HG03354 (cell line): ENCODE measurements at regions not wholly inside any gene's neighbourhood (a gene's known extent, or its start where the extent isn't known, plus 50 kb on each side); places are given as distances from the start of the nearest gene placed in this dataset.

Experiments
- ATAC-seq: cut with Tn5 transposase; IDR thresholded peaks from one replicate; pipeline ENCODE4 v1.9.1; 2021; ENCODE audit warnings: mild to moderate bottlenecking; ENCODE audit not compliant: unreplicated experiment, poor library complexity, severe bottlenecking

DNA sequence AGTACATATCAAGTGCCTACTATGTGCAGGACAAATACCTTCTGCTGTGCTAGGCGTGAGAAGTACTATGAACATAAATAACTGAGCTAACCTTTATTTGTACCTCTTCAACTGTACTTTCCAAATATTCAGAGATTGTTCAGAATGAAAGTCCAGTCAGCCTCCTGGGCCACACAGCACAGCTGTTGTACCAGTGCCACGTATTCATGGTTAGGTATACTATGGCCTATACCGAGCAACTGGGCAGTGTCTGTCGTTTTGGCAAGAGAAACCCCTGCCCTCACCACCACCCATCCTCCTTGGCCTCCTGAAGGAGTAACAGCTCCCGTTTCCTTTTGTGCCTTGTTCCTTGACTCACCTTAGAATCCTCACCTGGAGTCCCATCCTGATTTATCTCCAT is 53.0 kb downstream of the RASSF10 start:
- no peak for ATAC-seq

DNA sequence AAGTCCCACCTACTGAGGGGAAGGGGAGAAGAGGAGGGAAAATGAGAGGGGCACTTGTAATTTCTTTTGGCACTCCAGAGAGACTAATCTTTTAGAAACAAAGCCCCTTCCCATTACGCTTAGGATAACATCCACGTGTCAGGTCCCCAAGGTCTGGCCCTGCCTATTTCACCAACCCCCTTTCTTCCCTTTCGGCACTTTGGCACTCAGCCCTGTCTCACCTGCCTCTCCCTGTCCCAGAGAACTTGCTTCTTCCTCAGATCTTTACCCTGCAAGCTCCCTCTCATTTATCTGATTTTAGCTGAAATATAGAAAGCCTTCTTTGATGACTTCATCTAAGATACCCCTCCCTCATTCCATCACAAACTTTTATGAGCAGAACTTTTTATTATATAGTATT is 55.5 kb downstream of the RASSF10 start:
- no peak for ATAC-seq

DNA sequence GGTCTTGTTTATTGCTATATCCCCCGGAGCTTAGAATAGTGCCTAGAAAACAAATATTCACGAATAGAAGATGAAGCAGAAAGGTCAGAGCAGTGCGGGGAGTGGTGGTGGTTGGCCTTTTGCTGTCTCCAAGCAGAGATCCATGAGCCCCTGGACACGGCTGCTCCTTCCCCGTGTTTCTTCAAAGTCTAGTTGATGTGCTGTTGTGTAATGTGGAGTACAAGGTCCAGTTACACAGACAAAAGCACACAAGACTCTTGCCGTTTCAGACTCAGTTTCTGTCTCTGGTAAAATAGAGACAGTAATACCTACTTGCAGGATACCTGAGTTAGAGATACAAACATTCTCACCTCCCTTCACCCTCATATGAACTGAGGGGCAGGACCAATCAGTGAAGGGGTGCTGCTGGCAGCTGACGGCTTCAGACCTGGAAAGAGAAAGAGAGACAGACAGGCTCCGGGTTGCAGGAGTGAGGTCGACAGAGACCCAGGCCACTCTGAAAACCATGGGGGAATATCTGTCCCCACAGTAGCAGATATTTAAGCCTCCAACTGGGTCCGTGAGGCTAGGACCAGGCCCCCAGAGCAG is 56.2 kb downstream of the RASSF10 start:
- no peak for ATAC-seq

DNA sequence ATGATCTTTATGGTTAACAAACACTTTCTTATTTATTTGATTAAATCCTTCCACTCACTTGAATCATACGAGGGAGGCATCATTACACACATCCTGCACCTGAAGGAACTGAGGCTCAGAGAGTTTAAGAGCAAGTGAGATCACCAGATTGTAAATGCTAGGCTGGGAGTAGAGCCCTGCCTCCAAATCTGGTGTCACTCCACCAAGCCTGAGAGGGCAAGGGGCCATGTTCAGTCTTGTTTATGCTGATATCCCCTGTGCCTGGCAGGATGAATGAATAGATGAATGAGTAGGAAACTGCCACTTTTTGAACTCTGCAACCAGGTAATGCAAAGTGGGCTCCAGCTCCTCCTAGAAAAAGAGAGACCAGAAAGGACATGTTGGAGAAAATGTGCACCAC is 59.1 kb downstream of the RASSF10 start:
- ATAC-seq: no peak

DNA sequence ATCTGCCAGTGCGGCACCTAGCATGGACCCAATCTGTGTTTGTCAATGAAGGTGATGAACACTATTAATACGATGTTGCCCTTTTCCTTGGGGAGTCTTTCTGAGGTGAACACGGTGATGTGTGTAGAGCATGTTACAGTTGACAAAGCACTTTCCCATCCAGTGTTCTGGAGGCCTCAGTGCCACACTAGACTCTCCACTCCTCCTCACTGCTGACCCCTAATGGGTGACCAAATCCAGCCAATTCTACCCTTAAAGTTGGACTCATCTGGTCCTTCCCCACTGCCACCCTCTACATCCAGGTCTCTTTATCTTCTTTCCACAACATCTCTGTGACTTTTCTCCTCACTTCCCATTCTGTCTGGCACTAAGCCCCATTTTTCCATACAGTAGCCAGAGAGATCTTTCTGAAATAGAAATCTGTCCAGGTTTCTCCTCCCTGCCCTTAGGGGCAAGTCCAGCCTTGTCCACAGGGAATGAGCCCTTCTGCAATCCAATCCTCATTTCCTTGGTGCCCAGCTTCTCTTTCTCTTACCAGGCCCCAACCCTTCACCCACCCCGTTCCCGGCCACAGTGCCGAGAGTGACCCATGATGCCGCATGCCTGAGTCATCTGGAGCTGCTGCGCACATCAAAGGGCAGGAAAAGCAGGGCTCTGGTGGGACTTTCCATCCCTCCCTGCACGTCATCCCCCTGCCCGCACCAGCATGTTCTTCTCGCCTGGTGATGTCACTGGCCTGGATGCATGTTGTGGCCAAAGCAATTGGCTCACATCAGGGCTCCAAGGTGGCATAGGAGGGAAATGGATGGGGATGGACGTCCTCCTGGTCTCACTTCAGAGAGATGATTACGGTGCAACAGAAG is 64.2 kb downstream of the RASSF10 start:
- ATAC-seq: no peak

DNA sequence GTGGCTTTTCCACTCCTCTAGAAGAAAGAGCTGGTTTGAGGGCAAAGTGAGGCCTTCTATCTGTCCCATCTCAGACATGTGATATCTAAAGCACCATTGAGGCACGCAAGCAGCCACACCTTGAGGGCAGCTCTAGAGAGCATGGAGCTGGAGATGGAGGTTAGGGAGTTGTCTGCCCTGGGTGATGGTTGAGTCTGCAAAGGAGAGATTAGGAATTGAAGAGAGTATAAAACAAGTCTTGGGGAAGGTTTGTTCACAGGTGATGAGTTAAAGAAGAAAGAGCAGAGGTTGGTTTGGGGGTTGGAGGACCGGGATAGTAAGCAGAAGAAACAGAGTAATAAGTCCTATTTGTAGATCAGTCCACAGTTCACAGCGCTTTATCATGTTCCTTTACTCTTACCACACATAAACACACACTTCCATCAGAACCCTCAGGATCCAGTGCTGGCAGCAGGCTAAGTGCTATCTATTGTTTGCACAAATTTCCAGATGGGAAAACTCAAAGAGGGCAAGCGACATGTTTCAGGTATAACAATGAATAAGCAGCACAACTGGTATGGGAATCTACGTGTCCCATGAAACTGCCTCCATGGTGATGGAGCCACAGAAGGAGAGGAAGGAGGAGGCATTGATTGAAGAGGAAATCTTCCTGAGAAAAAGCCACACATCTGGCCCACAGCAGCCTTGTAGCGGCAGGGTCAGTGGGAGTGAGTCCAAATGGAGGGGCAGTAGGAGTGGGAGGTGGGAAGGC is 65.8 kb downstream of the RASSF10 start:
- ATAC-seq: no peak

DNA sequence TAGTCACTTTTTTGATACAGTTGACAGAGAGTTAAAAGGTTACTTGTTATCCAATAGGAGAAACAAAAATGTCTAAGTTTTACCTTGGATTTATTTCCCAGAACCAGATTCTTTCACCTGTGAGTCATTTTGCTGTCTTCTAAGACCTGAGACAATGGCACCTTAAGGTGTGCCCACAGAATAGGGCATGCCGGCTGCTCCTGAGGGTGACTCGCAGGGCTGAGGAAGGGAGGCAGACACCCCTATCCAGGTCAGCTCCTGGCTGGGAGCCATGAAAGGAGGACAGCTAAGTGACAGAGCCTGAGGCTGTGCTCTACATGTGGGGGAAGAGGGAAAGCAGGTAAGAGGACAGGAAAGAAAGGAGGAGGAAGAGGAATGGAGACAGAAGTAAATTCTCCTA is 67.8 kb downstream of the RASSF10 start:
- no peak for ATAC-seq

DNA sequence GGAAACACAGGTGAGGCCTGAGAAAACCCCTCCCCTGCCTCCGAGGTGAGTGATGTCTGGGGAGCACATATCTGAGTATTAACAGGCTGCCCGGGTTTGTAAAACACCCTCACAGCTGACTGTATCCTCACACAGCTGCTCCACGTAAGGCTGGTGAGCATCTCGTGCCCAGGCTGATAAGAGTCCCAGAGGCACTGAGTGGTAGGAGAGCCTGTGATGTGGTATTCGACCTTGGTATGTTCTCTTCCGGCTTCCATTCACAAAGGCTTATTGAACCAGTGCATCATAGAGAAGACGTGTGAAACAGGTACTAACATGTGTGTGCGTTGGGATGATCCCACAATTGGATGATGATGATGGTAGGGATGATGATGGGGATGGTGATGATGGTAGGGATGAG is 71.7 kb downstream of the RASSF10 start:
- no peak for ATAC-seq

DNA sequence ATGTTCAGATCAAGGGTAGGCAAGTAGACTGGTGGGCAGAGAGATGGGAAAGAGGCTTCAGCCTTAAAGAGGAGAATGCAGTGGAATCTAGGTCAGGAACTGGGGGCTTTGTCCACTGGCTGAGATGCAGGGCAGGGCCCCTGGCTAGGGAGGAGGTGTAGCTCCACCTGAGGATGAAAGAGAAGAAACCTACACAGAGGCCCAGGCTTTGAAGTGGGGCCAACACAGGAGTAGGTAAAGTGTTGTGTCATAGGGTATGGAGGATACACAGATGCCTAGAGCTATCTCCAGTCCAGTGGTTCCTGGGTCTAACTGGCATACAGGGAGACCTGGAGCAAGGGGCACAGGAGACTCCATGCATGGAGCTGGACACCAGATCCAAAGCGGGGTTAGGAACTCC is 73.5 kb downstream of the RASSF10 start:
- ATAC-seq: no peak

DNA sequence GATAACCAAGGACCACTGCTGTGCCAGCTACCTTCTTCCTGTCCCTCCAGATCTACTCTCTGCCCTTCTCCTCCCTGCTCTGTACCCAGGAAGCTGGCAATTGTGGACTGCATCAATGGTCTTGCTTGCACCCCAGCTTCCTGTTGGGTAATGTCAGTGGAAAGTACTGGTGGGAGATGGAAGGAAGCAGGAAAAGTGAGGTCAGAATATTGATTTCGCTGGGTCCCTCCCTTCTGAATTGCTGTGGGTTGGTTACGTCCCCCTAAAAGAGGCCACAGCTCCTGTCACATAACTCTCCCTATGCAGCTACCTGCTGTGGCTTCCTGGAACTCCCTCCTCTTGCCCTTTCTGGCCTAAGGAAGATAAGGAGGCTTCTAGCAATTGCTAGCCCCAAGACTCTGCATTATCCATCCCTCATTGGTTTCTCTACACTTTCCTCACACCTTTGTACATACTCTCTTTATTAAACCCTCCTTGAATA is 81.2 kb downstream of the RASSF10 start:
- ATAC-seq: no peak

DNA sequence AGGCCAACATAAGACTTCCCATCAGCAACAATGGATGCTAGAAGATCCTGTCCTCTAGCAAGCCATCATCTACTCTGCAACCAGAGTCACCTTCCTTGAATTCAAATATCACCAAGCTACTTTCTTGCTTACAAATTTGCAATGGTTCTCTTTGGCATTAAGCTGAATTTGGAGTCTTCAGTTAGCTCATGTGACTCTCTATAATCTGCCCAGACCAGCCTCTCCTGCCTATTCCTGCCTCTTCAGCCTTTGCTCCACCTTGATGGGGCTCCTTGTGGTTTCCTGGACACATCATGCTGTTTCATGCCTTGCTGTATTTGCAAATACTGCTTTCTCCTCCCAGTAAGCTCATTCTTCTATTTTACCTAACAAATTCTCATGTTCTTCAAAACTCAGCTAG is 82.3 kb downstream of the RASSF10 start:
- no peak for ATAC-seq

DNA sequence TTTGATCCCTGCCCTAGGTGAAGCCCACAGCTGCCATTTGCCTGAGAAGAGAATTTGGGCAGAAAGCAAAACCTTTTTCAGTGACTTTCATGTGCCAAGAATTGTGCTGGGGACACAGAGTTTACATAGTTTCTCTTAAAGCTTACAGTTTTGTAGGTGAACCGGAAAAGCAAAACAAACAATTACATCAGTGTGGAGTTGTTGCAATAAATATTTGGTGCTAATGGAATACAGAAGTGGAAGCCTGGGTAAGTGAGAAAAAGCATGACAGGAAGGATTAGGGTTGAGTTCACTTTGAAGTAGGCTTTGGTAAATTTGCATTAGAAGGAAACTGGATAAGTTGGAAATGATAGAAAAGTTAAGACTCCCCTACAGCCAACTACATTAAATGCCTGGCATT is 82.7 kb downstream of the RASSF10 start:
- ATAC-seq: no peak

DNA sequence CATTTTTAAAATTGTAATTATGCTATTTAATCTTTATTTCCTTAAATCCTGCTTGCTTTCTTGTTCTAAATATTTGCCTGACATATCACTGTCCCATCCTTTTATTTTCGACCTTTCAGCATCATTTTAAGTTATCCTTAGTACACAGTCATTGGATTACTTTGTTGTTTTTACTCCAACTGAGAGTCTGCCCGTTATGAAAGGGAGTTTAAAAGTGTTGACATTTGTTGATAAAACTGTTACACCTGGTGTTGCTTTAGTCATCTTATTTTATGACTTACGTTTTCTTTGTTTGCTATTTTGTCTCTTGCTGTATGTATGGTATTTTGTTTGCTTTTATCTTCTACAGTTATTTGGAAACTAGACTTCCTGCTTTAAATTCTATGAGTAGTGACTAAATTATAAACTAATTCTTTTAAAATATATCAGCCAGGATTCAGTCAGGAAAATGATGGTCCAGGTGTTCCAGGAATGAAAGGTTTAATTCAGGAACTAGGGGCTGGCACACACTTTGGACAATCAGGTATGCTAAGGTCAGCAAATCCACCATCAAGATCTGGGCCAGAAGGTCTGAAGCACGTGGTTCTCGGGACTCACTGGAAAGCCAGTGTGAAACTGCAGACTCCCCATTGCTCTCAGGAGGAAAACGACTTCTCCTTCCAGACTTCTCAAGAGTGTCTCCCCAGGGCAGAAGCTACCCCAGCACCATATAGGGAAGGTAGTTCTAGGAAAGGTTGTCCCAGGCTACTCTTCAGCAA is 86.0 kb downstream of the RASSF10 start:
- no peak for ATAC-seq

DNA sequence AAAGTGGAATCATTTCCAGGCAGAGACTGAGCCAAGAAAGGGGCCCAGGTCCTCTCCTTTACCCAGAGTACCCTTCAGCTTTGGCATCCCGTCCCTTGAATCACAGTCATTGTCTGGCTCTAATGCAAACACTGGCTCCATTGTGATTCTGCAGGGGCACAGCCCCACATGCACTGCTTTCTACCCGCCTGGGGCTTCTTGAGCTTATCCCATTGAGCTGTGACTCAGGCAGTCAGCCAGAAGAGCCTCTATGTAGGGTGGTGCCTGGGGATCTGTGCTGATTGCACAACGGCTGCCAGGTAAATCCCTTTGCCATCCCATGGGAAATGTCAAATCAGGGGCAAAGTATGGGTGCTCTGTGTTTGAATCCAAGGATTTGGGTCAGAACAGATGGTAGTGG is 88.9 kb downstream of the RASSF10 start:
- no peak for ATAC-seq

DNA sequence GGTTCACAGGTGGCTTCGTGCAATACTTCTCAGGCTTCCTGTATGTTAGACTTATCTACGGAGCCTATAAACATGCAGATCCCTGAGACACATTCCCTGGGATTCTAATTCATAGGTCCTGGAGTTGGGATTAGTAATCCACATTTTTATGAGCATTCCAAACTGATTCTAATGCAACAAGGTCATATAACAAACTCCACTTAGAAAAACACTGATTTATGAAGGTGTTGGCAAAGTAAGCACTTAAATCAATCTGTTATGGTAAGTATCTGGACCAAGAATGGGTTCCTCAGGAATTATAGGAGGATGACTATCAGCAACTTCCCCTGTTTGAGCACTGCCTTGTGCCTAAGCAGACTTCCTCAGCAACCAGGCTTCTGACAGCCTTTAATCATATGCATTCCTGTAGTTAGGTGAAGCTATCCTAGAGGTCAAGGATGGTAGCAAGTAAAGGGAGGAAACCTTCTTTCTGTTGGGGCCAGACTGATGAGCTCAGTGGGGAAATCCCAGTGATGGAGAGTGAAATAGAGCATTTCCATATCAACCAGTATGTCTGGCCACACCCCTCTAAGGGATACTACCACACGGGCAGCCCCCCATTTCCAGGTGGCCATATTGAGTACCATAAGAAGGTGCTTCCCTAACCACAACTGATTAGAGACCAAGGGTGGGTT is 89.6 kb downstream of the RASSF10 start:
- ATAC-seq: no peak

DNA sequence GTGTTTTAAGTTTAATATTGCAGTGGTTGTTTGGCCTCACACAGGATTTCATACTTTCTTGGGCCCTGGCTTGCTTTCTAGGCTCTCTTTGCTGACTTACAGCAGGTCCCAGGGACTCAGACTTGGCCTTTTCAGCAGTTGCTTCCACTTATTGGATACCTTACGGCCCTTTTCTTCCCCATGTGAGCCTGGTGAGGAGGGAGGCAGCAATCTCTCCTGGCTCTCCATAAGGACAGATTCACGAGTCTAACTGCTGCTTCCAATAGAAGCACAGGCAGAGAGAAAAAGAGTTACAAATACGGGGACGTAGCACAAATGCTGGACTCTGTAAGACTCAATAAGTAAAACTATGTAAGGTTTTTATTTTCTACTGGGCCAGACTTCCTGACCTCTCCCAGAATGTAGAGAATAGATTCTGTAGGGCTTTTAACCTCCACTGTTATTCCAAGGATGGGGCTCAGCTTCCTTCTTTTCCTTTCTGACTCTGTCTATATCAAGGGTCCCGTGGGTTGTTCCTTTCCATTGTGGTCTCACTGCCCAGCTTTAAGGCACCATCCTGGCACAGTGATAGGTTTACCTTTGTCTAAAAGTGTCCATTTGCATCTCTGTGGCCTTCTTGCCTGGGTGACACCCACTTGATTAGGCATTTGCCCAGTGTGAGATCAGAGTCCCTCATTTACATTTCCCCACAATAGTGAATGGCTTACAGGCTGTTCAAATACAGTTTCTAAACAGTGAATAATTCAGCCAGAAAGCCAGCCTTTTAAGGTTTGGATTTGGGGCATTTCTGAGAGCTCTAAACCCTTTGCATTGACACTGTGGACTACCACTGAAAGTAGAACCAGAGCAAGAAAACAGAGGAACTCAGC is 92.8 kb downstream of the RASSF10 start:
- peak; percentile 46 for ATAC-seq

DNA sequence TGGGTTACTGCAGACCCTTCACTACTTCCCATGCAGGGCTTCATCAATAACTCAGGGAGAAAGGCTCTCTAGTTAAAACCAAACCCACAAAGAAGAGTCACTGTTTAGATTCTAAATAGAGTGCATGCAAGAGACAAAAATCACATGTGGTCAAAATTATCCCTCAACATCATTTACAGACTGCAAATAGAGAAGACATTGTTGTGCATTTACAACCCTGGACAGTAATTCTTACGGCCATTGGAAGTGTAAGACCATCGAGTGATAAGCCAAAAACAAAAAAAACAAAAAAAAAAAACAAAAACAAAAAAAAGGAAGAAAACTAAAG is 93.4 kb downstream of the RASSF10 start:
- ATAC-seq: no peak

DNA sequence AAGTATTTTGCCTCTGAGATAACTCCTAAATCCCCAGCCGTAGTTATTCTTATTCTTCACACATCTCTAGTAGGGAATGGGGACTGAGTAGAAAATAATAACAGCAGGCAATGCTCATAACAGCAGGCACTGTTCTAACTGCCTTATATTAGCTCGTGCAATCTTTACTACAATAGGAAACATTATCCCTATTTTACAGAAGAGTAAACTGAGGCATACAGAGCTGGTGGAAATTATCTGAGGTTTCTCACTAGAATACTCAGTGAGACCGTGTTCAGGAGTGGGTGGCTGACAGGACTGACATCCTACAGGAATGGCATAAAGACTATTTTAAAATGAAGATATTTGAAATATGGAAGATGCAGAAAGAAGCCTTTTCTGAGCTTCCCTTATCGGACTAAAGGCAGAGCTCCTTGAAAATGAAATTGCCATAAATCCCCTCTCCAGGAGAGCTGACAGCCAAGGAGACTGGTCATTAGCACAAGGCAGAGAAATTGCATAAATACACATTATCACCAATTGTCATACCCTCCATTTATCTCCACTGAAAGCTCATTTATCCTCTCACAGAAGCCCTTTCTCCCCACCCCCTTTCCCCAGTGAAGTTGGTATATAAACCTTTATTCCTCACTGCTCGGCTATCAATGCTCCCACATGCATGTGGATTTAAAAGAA is 93.9 kb downstream of the RASSF10 start:
- ATAC-seq: no peak
